Left colon (tissue), 2 donors: ENCODE measurements at regions not wholly inside any gene's neighbourhood (a gene's known extent, or its start where the extent isn't known, plus 50 kb on each side); places are given as distances from the start of the nearest gene placed in this dataset.

ENCODE experiments used
- ATAC-seq: fragments of 200-7000 bp; cut with Tn5 transposase; one replicate; pipeline ENCODE4 v1.9.1; 2020; ENCODE audit warnings: mild to moderate bottlenecking, moderate library complexity
- DNase-seq, 2 donors: peaks; one replicate each; pipeline ENCODE4 v3.0.0-alpha.2; 2020
- intact Hi-C, 2 donors: fragments of 100-400 bp; cut with DNase I in 1 of 2; cut with micrococcal nuclease in 1 of 2; formaldehyde crosslinking; loops; one replicate each; pipeline versions ENCODE4 v1.11.2 to v1.14.0; 2022; cut with DNase I, micrococcal nuclease
- donor health status: DM: no; HTN: no; CAD: no.
- donor health status: DM: yes; HTN: yes; CAD: no.

DNA sequence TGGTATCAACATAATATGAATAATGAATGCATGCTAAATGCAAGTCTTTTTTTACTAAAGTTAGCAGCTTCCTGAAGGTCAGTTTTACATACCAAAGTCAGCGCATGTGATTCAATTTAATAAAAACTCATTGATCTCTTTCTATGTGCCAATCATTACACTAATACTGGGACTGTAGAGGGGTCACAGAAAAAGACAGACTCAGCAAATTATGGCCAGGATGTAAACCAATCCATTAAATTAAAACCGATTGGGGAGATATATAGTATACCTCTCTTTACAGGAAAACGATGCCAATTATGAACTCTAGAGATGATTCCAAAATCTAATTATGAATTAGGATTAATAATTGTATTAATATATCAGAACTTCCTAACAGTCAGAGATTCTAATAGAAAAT is 624.4 kb upstream of the PCDH20 start:
- DNase-seq = no peak
- no peak for ATAC-seq
- intact Hi-C loops = no loop called here

- intact Hi-C loops = no loop called here
- DNase-seq (no peak), ATAC-seq (no peak)
Measured at GRCh38 chr13:62038214-62038613, 622.6 kb upstream of the PCDH20 start.

GRCh38 chr13:62035981-62036380 is 620.3 kb upstream of the PCDH20 start:
- DNase-seq (no peak), ATAC-seq (no peak)
- intact Hi-C loops = no loop called here

DNA sequence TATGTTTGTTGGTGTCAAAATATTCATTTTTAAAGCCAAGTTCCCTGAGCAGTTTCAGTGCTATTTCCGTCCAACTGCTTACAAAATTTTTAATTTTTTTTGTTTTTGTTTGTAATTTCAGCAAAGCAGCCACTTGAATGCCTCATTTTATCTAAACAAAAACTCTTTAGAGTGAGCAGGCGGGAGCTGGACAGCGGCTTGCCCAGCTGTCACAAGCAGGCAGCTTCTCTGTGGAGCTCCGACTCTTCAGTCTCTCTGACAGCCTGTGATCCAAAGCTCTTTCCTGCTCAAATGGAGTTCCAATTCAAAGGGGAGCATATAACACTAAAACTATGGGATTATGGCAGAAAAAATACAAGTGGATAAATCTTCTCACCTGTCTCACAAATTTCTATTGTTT is 618.3 kb upstream of the PCDH20 start:
- no peak for ATAC-seq
- intact Hi-C loops = no loop called here
- no peak for DNase-seq

DNA sequence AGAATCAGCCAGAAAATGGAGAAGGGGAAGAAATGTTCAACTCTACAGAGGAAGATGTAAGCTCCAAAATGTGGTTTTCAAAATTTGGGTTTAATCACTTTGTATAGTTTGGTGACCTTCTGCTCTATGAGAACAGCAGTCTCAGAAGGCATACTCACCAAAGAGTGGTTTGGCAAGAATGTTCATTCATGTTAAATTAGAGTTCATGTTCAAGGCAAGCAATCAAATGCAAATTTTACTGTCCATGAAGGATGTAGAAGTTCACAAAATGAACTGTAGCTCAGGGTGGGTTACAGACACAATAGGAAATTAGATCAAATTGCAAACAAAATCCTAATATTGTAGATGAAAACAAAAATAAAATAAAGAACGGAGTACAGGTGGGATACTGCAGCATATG is 606.7 kb upstream of the PCDH20 start:
- intact Hi-C loops = no loop called here
- ATAC-seq (no peak), DNase-seq (no peak)

GRCh38 chr13:62019858-62020257 is 604.2 kb upstream of the PCDH20 start:
- DNase-seq (no peak), ATAC-seq (no peak)
- intact Hi-C loops = no loop called here

- ATAC-seq = no peak
- DNase-seq = no peak
- intact Hi-C loops = no loop called here
Measured at GRCh38 chr13:62014299-62014698, 598.6 kb upstream of the PCDH20 start.

DNA sequence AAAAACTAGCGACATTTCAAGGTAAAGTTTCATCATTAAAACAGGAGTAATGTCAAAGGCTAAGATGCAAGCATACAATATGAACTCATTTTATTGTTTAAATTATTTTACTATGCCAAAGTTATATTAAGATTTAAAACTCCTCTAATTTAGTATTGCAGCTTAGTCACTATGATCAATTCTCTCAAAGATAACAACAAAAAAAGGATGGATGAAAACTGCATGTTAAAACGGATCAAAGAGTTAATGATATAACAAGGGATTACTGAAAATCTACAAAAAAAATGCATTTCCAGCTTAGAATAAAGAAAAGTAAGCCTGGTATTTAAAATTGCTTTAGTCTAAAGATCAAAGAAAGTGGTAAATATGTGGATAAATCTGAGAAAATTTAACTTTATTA is 587.8 kb upstream of the PCDH20 start:
- no peak for DNase-seq
- intact Hi-C loops = no loop called here
- no peak for ATAC-seq

- intact Hi-C loops = no loop called here
Measured at GRCh38 chr13:61994174-61994573, 578.5 kb upstream of the PCDH20 start.

DNA sequence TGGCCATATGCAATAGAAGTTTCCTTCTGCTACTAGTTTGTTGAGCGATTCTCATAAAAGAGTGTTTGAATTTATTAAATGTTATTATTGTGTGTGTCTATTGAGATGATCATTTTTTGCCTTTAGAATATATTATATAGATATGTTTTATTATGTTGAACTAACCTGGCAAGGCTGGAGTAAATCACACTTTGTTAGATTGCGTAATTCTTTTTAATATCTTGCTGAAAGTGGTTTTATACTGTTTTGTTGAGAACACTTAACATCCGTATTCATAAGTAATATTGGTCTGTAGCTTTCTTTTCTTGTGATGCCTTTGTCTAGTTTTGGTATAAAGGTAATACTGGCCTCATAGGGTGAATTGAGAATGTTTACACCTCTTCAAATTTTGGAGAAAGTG is 574.3 kb upstream of the PCDH20 start:
- ATAC-seq (no peak), DNase-seq (no peak)
- intact Hi-C loops = no loop called here

More at GRCh38 chr13:61994174-61994573, 578.5 kb upstream of the PCDH20 start:
- no peak for DNase-seq
- no peak for ATAC-seq

DNA sequence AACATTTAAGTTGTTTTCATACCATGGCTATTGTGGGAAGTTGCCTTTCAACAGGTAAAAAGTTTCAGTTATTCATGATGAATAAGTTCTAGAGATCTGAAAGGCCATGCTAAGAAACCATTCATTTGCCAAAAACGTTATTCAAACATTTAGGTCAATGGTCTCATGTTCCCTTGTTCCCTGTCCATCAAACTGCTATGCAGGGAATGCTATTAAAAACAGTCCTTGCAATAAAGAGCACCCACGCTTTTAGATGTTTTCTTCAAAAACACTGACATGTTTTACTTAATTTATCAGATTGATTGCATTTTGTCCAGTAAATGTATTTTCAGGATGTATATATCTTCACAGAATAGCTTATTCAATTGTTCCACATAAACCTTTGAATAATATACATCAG is 573.2 kb upstream of the PCDH20 start:
- no peak for DNase-seq

DNA sequence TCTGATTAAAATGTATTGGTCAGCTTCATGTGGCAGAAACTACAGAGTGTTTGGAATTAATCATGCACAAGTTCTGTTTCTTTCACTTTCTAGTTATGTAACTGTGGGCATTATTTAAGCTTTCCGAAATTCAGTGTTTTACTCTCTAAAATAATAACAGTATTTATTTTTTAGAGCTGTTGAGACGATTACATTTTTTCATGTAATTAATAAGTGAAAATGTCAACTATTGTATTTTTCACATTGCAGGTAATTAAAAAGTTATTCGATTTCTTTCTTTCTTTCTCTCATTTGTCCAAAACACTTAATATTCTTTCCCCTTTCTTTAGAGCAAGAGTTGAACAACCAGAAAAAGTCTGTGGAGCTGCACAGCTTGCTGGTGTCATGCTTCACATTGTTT is 559.4 kb upstream of the PCDH20 start:
- intact Hi-C loops = no loop called here
- DNase-seq (no peak), ATAC-seq (no peak)

More for the DNA sequence above, 573.2 kb upstream of the PCDH20 start:
- no peak for ATAC-seq
- intact Hi-C loops = no loop called here

- DNase-seq = no peak
- intact Hi-C loops = no loop called here
- ATAC-seq = no peak
Measured at GRCh38 chr13:61965756-61966155, 550.1 kb upstream of the PCDH20 start.

DNA sequence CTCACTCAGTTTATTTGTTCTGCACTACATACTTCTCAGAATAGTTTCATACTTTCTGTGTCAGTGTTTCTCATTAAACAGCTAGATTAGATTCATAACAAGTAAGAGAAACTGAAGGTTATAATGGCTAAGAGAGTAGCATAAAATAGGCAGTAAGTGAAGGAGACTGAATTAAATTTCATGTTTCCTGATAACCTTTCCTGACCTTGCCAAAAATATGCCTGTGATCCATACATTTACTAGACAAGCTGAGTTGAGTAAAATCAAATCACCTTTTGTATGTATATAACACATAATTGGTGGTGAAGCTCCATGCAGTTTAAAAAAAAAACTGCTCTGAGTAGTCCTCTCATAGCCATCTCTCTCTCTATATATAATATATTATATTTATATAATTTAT is 545.3 kb upstream of the PCDH20 start:
- ATAC-seq = no peak
- DNase-seq = no peak
- intact Hi-C loops = no loop called here

DNA sequence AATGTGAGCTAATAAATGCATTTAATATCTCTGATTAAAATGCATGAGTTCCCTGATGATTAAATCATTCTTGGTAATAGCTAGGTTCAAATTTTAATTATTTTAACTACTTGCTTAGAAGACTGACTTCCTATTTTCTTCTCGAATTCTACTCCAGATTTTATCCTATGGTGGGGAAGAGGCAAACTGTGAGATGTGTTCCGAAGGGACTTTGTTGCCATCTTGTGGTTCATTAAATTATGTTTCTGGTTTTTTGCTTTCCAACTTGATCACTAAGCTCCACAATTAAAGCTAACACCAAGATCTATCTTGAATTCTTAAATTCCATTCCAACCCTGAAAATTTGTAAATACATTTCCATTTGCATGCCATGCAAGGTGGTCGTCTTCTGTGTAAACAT is 538.4 kb upstream of the PCDH20 start:
- ATAC-seq (no peak), DNase-seq (no peak)
- intact Hi-C loops = no loop called here

- no peak for ATAC-seq
- DNase-seq = no peak
- intact Hi-C loops = no loop called here
Measured at GRCh38 chr13:61950828-61951227, 535.2 kb upstream of the PCDH20 start.

DNA sequence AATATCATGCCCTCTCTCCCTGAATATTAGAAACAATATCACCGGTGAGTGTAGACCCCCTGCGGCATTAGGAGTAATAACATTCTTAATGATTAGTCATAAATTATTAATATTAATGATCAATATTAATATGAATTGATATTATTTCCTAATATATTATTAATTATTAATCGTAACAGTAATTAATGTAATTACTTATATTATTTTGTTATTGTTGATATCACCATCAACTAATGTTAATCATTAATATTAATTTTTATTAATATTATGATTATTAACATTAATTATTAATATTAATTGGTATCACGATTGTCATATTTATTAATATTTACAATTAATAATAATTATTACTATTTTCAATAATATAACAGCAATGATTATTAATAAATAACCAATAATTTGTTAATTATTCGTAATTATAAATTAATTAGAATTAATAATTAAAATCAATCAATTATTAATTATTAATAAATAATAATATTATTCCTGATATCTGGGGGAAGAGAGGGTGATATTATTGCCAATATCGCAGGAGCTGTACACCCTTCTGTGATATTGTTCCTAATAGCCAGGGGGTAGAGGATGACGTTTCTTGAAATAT is 528.8 kb upstream of the PCDH20 start:
- ATAC-seq (no peak), DNase-seq (no peak)
- intact Hi-C loops = no loop called here

DNA sequence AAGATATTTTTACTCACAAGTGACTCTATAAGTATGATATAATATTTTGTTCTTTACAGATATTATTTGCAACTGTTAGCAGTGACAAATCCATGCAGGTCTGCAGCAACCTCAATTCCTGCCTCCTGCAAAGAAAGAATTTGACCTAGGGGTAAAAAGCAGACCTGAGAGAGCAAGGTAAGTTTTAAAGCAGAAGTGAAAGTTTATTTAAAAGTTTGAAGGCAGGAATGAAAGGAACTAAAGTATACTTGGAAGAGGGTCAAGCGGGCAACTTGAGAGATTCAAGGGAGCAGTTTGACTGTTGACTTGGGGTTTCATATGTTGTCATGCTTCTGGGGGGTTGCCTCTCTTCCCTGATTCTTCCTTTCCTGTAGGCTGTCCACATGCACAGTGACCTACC is 520.1 kb upstream of the PCDH20 start:
- ATAC-seq (no peak), DNase-seq (no peak)
- intact Hi-C loops = no loop called here

DNA sequence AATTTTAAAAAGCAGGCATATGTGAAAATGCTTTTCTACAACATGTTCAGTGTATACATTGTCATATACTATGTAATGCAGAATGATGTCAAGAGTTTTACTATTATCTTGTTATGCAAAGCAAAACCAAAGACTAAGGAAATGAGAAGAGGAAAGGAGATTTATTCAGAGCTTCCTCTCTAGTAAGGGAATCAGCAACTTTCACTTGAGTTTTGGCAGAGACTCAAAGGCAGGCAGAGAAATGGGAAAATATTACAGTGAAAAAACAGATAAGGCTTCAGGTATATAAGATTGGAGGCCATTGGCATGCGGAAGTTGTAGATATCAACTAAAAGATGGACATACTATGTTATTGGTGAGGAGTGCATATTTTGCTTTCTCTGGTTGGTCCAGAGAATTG is 512.0 kb upstream of the PCDH20 start:
- ATAC-seq (no peak), DNase-seq (no peak)

GRCh38 chr13:61918841-61919240 is 503.2 kb upstream of the PCDH20 start:
- ATAC-seq (no peak), DNase-seq (no peak)
- intact Hi-C loops = no loop called here

More for the DNA sequence above, 512.0 kb upstream of the PCDH20 start:
- intact Hi-C loops = no loop called here

DNA sequence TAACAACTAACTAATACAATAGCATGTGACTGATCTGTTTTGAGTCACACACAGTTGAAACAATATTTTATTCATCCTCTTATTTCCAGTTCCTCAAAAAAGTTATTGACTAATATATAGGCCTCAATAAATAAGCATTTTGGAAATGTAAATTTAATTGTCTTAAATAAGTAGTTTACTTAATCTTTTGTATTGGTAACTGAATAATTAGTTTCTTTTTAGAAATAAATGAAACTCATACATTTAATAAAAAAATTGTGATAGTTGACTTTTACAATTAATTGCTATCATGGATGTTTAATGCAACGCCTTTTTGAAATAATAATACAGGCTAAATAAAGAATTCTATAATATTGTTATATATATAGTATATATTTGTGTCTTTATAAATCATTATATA is 500.8 kb upstream of the PCDH20 start:
- ATAC-seq = no peak
- intact Hi-C loops = no loop called here
- DNase-seq = no peak

DNA sequence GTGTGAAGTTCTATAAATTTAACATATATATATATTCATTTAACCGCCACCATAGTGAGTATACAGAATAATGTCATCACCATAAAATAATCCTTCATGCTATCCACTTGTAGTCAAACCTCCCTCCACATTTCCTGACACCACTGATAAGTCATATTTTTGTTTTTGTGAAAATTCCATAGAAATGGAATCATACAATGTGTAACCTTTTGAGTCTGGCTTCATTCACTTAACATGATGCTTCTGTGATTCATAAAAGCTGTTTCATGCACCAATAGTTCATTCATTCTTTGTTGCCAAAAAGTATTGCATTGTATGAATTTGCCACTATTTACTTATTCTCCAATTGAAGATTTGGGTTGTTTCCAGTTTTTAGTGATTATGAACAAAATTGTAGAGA is 497.5 kb upstream of the PCDH20 start:
- intact Hi-C loops = no loop called here
- ATAC-seq (no peak), DNase-seq (no peak)
